WI38 (cell line): ENCODE measurements at regions not wholly inside any gene's neighbourhood (a gene's known extent, or its start where the extent isn't known, plus 50 kb on each side); places are given as distances from the start of the nearest gene placed in this dataset.

Experiments
- H3K4me3 ChIP-seq: 2 replicates; pipeline ENCODE4 v1.5.1; 2011; ENCODE audit warnings: low read depth, mild to moderate bottlenecking, control low read depth, low read length
- TF ChIP-seq, protein P1 (sequence below): IDR thresholded peaks from 2 replicates; pipeline ENCODE4 v1.5.1; 2012; ENCODE audit warnings: low read depth, mild to moderate bottlenecking, control low read depth, low read length

DNA sequence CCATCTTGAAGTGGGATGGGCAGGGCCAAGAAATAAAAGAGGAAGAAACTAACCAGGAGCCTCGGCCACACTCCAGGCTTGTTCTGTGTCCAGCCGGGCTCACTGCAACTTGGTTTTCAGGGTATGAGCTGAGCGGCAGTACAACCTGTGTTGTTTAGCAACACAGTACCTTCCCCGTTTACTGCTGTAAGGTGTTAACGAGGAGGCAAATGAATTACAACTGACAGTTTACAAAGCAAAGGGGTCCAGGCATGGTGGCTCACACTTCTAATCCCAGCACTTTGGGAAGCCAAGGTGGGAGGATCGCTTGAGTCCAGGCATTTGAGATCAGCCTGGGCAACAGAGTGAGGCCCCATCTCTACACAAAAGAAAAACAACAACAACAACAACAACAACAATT is 481.3 kb upstream of the SULF2 start:
- H3K4me3 ChIP-seq = no peak overlapping the region
- TF ChIP-seq, protein P1, sequence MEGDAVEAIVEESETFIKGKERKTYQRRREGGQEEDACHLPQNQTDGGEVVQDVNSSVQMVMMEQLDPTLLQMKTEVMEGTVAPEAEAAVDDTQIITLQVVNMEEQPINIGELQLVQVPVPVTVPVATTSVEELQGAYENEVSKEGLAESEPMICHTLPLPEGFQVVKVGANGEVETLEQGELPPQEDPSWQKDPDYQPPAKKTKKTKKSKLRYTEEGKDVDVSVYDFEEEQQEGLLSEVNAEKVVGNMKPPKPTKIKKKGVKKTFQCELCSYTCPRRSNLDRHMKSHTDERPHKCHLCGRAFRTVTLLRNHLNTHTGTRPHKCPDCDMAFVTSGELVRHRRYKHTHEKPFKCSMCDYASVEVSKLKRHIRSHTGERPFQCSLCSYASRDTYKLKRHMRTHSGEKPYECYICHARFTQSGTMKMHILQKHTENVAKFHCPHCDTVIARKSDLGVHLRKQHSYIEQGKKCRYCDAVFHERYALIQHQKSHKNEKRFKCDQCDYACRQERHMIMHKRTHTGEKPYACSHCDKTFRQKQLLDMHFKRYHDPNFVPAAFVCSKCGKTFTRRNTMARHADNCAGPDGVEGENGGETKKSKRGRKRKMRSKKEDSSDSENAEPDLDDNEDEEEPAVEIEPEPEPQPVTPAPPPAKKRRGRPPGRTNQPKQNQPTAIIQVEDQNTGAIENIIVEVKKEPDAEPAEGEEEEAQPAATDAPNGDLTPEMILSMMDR = no peak

DNA sequence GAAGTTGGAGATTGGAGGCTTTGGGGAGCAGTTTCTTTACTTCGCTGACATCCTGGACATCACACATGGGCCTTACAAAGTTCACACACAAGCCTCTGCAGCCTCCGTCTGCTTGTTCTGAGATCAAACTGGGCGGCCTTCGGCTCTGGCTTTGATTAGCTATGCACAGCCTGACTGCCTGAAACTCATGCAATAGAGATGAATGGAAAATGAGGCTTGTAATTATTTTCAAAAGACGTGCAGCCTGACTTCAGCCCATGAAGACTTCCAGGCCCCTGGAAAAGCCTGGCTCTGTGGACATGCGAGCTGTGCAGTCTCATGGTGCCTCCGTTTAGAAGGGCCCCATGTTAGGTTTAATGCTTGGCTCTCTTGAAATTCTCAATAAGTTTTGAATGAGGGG is 480.5 kb upstream of the SULF2 start:
- no peak overlapping the region for H3K4me3 ChIP-seq
- TF ChIP-seq, protein P1 = no peak

DNA sequence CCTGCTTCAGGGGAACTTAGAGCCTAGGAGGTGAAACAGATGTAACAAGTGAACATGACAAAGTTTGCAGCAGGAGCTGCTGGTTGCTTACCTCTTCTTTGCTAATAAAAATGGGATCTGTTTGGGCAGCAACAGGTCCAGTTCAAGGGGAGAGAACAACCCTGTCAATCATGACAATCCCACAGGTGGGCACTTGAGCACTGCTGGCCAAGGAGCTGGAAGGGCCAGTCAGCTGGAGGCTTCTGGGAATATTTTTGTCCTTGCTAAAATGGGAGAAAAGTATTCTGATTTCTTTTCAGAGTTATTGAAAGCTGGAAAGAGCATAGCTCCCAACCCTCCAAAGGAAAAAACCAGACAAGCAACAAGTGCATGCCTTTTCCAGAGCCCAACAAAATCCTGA is 477.7 kb upstream of the SULF2 start:
- TF ChIP-seq, protein P1 = no peak
- no peak overlapping the region for H3K4me3 ChIP-seq

DNA sequence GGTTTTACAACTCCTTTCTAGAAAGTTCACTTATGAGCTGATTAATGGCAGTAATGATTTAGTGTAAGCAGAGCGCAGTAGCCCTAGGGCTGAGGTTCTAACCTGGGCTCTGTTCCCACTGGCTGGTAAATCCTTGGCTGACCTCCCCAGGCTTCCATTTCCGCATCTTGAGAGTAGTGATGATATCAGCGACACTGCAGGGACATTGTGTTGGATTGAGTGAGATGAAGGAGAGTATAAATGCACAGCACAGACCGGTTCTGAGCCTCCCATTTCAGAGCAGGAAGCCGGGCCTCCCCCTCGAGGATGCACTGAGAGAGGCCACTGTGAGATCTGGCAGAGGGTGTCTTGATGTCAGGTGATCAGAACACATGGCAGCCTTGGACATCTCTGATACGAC is 477.2 kb upstream of the SULF2 start:
- TF ChIP-seq, protein P1 = no peak
- no peak overlapping the region for H3K4me3 ChIP-seq

DNA sequence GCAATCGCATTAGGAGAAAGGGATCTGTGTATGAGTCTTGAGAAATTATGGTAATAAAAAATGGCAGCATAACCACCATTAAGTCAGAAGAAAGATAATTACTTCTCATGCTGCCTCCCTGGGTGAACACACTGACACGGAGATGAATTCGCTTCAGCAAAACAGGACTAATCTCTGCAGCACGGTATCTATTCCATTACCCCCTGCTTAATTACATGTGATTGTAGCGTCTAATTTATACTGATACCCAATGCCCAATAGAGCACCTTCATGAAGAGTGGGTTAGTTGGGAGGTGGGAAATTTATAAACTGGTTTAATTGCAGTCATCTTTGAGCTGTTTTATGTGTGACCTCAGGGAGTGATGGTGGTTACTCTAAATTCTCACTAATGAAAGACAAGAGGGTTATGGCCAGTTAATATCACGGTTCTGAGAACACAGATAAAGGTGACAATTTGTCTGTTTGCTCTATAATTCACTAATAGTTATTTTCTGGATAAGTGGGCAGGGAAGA is 476.2 kb upstream of the SULF2 start:
- TF ChIP-seq, protein P1 = no peak
- H3K4me3 ChIP-seq = no peak overlapping the region

DNA sequence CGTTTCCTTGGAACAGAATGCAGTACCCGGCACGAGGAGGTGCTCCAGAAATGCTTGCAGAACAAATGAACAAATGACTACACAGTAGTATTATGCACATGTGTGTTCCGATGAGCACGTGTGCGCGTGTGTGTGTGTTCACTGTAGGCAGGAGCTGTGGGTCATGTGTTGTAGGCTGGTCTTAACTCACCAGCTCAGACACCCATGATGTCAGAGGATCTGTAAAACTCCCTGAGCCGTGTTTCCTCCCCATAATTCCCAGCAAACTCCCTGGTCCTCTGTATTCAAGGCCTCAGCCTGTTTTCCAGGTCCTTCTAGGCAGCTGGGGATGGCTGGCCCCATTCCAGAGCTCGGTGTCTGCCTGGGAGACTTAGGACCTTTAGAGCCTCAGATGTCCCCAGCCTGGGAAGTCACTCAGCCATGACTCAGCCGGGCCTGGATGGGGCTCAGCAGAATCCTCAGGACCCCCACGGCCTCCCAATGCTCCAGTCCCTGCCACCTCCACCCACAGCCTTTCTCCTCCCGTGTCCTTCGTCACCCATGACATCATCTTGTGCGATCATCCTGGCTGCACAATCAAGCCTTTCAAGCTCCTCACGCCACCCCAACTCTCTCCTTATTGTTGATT is 475.0 kb upstream of the SULF2 start:
- TF ChIP-seq, protein P1 = no peak
- no peak overlapping the region for H3K4me3 ChIP-seq

DNA sequence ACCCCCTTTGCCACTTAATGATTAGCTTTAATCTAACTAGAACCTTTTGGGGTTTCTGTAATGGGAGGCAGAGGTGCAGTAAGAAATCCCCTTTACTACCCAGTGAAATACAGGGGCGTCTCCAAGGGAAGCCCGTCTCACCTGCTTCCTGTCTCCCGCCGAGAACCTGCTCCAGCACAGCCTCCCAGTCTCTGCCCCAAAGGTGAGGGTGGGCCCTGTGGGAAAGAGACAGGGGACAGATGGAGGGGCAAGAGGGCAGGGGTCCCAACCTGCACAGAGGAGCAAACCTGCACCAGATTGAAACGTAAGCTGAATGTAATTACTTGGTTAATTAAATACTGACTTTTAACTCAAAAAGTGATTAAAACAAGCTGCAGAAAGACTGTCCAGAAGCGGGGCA is 474.2 kb upstream of the SULF2 start:
- H3K4me3 ChIP-seq = no peak overlapping the region
- TF ChIP-seq, protein P1 = no peak
